Panc1 (cell line): ENCODE measurements at regions not wholly inside any gene's neighbourhood (a gene's known extent, or its start where the extent isn't known, plus 50 kb on each side); places are given as distances from the start of the nearest gene placed in this dataset.

Experiments
- ATAC-seq: fragments of 200-7000 bp; cut with Tn5 transposase; 2 replicates; pipeline ENCODE4 v1.9.1; 2020; ENCODE audit warnings: mild to moderate bottlenecking, moderate library complexity
- BruUV-seq: library from RNA; stranded (reverse); fragments of 400-500 nt; replicated peaks from 2 replicates; lab custom pipeline; 2021; lab: Mats Ljungman, UMichigan
- CTCF ChIA-PET: fragments of 300-600 bp; sonication (Branson Sonifier 250); formaldehyde crosslinking; loops from one replicate; lab custom pipeline; 2022; ENCODE audit warnings: antibody characterized with exemption; lab: Charles Lee
- POLR2A ChIA-PET: fragments of 300-600 bp; sonication (Branson Sonifier 250); formaldehyde crosslinking; loops from one replicate; lab custom pipeline; 2022; ENCODE audit warnings: antibody characterized with exemption; lab: Charles Lee
- DNase-seq: peaks from one replicate; pipeline ENCODE4 v3.0.0-alpha.2; 2010; ENCODE audit warnings: low read depth, low spot score
- H3K27ac ChIP-seq: 2 replicates; pipeline ENCODE4 v1.5.1; 2011; ENCODE audit warnings: mild to moderate bottlenecking, low read length, inconsistent platforms
- H3K27me3 ChIP-seq: fragments of 200-500 bp; sonication (Bioruptor generic); 2 replicates; pipeline ENCODE4 v1.6.0; 2014; ENCODE audit warnings: low read length, inconsistent platforms; ENCODE audit not compliant: control insufficient read depth, insufficient read depth
- H3K36me3 ChIP-seq: fragments of 200-500 bp; sonication (Bioruptor generic); 2 replicates; pipeline ENCODE4 v1.5.1; 2014; ENCODE audit warnings: inconsistent platforms, mild to moderate bottlenecking, low read length, moderate library complexity; ENCODE audit not compliant: control insufficient read depth, insufficient read depth
- H3K4me1 ChIP-seq: 2 replicates; pipeline ENCODE4 v1.5.1; 2011; ENCODE audit warnings: inconsistent platforms, mild to moderate bottlenecking, low read length, moderate library complexity; ENCODE audit not compliant: control insufficient read depth, insufficient read depth
- H3K4me3 ChIP-seq, 2 experiments: 2 replicates each; pipeline ENCODE4 v1.5.1; 2011 to 2012; ENCODE audit warnings: low read depth in 2 of 2, low read length in 2 of 2, mild to moderate bottlenecking in 2 of 2, inconsistent platforms in 1 of 2, moderate library complexity in 1 of 2
- H3K9me3 ChIP-seq: fragments of 200-500 bp; sonication (Bioruptor generic); 2 replicates; pipeline ENCODE4 v1.5.1; 2014; ENCODE audit warnings: low read depth, mild to moderate bottlenecking, inconsistent platforms, low read length, moderate library complexity; ENCODE audit not compliant: control insufficient read depth, insufficient read depth
- CTCF ChIP-seq: fragments of 450-650 bp; IDR thresholded peaks from 2 replicates; pipeline ENCODE4 v1.5.1; 2017; ENCODE audit warnings: mild to moderate bottlenecking
- POLR2AphosphoS5 ChIP-seq: IDR thresholded peaks from 2 replicates; pipeline ENCODE4 v1.6.1; 2012; ENCODE audit warnings: mild to moderate bottlenecking, low read depth, low read length, moderate library complexity
- SIN3A ChIP-seq: IDR thresholded peaks from 2 replicates; pipeline ENCODE4 v1.6.1; 2012; ENCODE audit warnings: low read depth, mild to moderate bottlenecking, low read length, moderate library complexity, borderline replicate concordance; ENCODE audit not compliant: insufficient read depth
- TCF7L2 ChIP-seq: IDR thresholded peaks from 2 replicates; pipeline ENCODE4 v1.6.1; 2011; ENCODE audit warnings: mild to moderate bottlenecking, low read depth, low read length, inconsistent platforms
- in situ Hi-C: cut with HindIII; loops from 2 replicates; pipeline ENCODE4 v1.10.0; 2016; ENCODE audit warnings: low sequenced_read_pairs, low pct_unique_long_range_greater_than_20kb
- intact Hi-C: fragments of 100-400 bp; cut with micrococcal nuclease; formaldehyde crosslinking; loops from one replicate; pipeline ENCODE4 v1.10.0; 2022; ENCODE audit not compliant: unreplicated experiment
- TF ChIP-seq, protein P1 (sequence below), 2 experiments: IDR thresholded peaks; 2 replicates each; pipeline ENCODE4 v1.6.1; 2011 to 2012; ENCODE audit warnings: low read depth in 2 of 2, control low read depth in 1 of 2, low read length in 1 of 2, mild to moderate bottlenecking in 1 of 2, moderate library complexity in 1 of 2; ENCODE audit not compliant: insufficient read depth in 1 of 2

DNA sequence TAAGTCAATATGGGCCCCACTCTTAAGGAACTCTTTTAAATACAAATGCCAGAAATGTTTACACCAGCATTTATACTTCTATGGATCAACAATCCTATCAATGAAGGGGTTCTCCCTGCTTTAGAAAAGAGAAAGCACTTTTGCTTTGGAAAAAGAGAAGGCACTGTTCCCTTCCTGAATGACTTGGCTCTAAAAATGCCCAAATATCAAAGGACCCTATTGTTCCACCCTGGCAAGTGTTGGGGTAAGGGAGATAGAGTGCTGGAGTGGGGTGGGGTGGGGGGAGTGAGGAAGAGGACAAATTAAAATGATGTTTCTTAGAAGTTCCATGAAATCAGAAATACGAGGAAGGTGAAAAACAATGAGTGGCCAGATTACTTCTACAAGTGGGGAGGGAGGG lies 131.6 kb upstream of the GRIN2B start:
- BruUV-seq = no TSS peak
- DNase-seq (no peak), ATAC-seq (no peak)
- CTCF ChIA-PET = no interaction called here
- H3K4me1 ChIP-seq = no peaks in the 10 kb centered on the region
- H3K4me3 ChIP-seq = no peak overlapping the region
- intact Hi-C loops = no loop called here
- POLR2A ChIA-PET = no interaction called here
- no peaks in the 10 kb centered on the region for H3K36me3 ChIP-seq
- H3K9me3 ChIP-seq = no peaks in the 10 kb centered on the region
- TF ChIP-seq, protein P1, sequence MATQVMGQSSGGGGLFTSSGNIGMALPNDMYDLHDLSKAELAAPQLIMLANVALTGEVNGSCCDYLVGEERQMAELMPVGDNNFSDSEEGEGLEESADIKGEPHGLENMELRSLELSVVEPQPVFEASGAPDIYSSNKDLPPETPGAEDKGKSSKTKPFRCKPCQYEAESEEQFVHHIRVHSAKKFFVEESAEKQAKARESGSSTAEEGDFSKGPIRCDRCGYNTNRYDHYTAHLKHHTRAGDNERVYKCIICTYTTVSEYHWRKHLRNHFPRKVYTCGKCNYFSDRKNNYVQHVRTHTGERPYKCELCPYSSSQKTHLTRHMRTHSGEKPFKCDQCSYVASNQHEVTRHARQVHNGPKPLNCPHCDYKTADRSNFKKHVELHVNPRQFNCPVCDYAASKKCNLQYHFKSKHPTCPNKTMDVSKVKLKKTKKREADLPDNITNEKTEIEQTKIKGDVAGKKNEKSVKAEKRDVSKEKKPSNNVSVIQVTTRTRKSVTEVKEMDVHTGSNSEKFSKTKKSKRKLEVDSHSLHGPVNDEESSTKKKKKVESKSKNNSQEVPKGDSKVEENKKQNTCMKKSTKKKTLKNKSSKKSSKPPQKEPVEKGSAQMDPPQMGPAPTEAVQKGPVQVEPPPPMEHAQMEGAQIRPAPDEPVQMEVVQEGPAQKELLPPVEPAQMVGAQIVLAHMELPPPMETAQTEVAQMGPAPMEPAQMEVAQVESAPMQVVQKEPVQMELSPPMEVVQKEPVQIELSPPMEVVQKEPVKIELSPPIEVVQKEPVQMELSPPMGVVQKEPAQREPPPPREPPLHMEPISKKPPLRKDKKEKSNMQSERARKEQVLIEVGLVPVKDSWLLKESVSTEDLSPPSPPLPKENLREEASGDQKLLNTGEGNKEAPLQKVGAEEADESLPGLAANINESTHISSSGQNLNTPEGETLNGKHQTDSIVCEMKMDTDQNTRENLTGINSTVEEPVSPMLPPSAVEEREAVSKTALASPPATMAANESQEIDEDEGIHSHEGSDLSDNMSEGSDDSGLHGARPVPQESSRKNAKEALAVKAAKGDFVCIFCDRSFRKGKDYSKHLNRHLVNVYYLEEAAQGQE (IDR thresholded peaks at IDR 0.05; ENCODE audit: insufficient read depth in 1 of 2, low read depth in 2 of 2, low read length in 1 of 2) = no peak
- TF ChIP-seq POLR2AphosphoS5 = no peak
- TF ChIP-seq SIN3A = no peak
- TF ChIP-seq CTCF = no peak
- TF ChIP-seq TCF7L2 = no peak
- in situ Hi-C loops = no loop called here
- H3K27ac ChIP-seq = no peak overlapping the region
- no peaks in the 10 kb centered on the region for H3K27me3 ChIP-seq

GRCh38 chr12:14126692-14127091 lies 145.3 kb upstream of the GRIN2B start:
- no peaks in the 10 kb centered on the region for H3K27me3 ChIP-seq
- ATAC-seq = no peak
- no peak for DNase-seq
- H3K9me3 ChIP-seq = no peaks in the 10 kb centered on the region
- no peaks in the 10 kb centered on the region for H3K4me1 ChIP-seq
- TF ChIP-seq TCF7L2 (no peak), SIN3A (no peak), CTCF (no peak), POLR2AphosphoS5 (no peak)
- TF ChIP-seq, protein P1 (IDR thresholded peaks at IDR 0.05; ENCODE audit: insufficient read depth in 1 of 2, low read depth in 2 of 2, low read length in 1 of 2) = no peak
- intact Hi-C loops (no loop called here), in situ Hi-C loops (no loop called here)
- H3K36me3 ChIP-seq = no peaks in the 10 kb centered on the region
- POLR2A ChIA-PET = no interaction called here
- H3K4me3 ChIP-seq = no peak overlapping the region
- CTCF ChIA-PET = no interaction called here
- BruUV-seq = no TSS peak
- H3K27ac ChIP-seq = no peak overlapping the region
